Lower leg skin (tissue), 4 donors: ENCODE measurements at regions not wholly inside any gene's neighbourhood (a gene's known extent, or its start where the extent isn't known, plus 50 kb on each side); places are given as distances from the start of the nearest gene placed in this dataset.

Source experiments
- DNase-seq, 2 donors: peaks; one replicate each; pipeline ENCODE4 v3.0.0-alpha.2; 2019; ENCODE audit warnings: low spot score in 2 of 2
- H3K4me3 ChIP-seq: fragments of 200-600 bp; sonication (generic); 2 replicates; pipeline ENCODE4 v1.5.1; 2017; ENCODE audit warnings: mild to moderate bottlenecking, low read depth; ENCODE audit not compliant: poor library complexity, severe bottlenecking
- CTCF ChIP-seq, 3 donors: fragments of 450-650 bp; IDR thresholded peaks; one replicate each; pipeline ENCODE4 v1.5.1; 2016; ENCODE audit warnings: antibody characterized with exemption in 3 of 3, mild to moderate bottlenecking in 3 of 3, moderate library complexity in 2 of 3
- POLR2A ChIP-seq, 2 donors: fragments of 450-650 bp; IDR thresholded peaks; one replicate each; pipeline ENCODE4 v1.6.1; 2016 to 2017; ENCODE audit warnings: antibody characterized with exemption in 2 of 2, mild to moderate bottlenecking in 1 of 2, moderate library complexity in 1 of 2
- WGBS, 2 donors: methylation state at CpG; one replicate each; pipeline ENCODE4 v1.1.5; 2018; 5-methylcytosine and 5-hydroxymethylcytosine counted together
- intact Hi-C: fragments of 100-400 bp; cut with DNase I; formaldehyde crosslinking; loops from one replicate; pipeline ENCODE4 v1.15.0; 2023; ENCODE audit warnings: low total_unique reads

GRCh38 chr13:80006940-80007339 is 334.0 kb downstream of the SPRY2 start:
- H3K4me3 ChIP-seq, result no peak overlapping the region
- no peak for TF ChIP-seq POLR2A (IDR thresholded peaks at IDR 0.05)
- no peak for TF ChIP-seq CTCF (IDR thresholded peaks at IDR 0.05)
- WGBS, 2 donors, result 86 to 88% methylated on average over 4 of the region's 4 CpGs
- intact Hi-C loops, result no loop called here
- DNase-seq, result no peak

- intact Hi-C loops, result no loop called here
- no peak for TF ChIP-seq POLR2A (IDR thresholded peaks at IDR 0.05)
- TF ChIP-seq CTCF (IDR thresholded peaks at IDR 0.05), result no peak
- no peak overlapping the region for H3K4me3 ChIP-seq
- no peak for DNase-seq
Measured at GRCh38 chr13:80001510-80001842, 339.4 kb downstream of the SPRY2 start.

GRCh38 chr13:80000684-80001509 is 340.0 kb downstream of the SPRY2 start:
- H3K4me3 ChIP-seq, result no peak overlapping the region
- intact Hi-C loops, result no loop called here
- TF ChIP-seq POLR2A (IDR thresholded peaks at IDR 0.05) (no peak), CTCF (IDR thresholded peaks at IDR 0.05) (no peak)
- 52 to 53% methylated on average over 4 of the region's 4 CpGs for WGBS, 2 donors
- DNase-seq, result no peak

- no peak overlapping the region for H3K4me3 ChIP-seq
- 78 to 87% methylated on average over 1 of the region's 1 CpG for WGBS, 2 donors
- no peak for TF ChIP-seq POLR2A (IDR thresholded peaks at IDR 0.05)
- TF ChIP-seq CTCF (IDR thresholded peaks at IDR 0.05), result no peak
- intact Hi-C loops, result no loop called here
- no peak for DNase-seq
Measured at GRCh38 chr13:79999601-80000000, 341.3 kb downstream of the SPRY2 start.

GRCh38 chr13:79998381-79998880 is 342.5 kb downstream of the SPRY2 start:
- intact Hi-C loops, result no loop called here
- no peak for TF ChIP-seq POLR2A (IDR thresholded peaks at IDR 0.05)
- 49 to 58% methylated on average over 4 of the region's 4 CpGs for WGBS, 2 donors
- no peak for DNase-seq
- no peak overlapping the region for H3K4me3 ChIP-seq

GRCh38 chr13:79997244-79997643 is 343.7 kb downstream of the SPRY2 start:
- TF ChIP-seq CTCF (IDR thresholded peaks at IDR 0.05) (no peak), POLR2A (IDR thresholded peaks at IDR 0.05) (no peak)
- 61 to 64% methylated on average over 3 of the region's 3 CpGs for WGBS, 2 donors
- no peak for DNase-seq
- intact Hi-C loops, result no loop called here
- no peak overlapping the region for H3K4me3 ChIP-seq
